IMR-90 (cell line): ENCODE measurements at regions not wholly inside any gene's neighbourhood (a gene's known extent, or its start where the extent isn't known, plus 50 kb on each side); places are given as distances from the start of the nearest gene placed in this dataset.

Source experiments
- ATAC-seq: fragments of 200-7000 bp; cut with Tn5 transposase; 2 replicates; pipeline ENCODE4 v1.9.1; 2020; ENCODE audit warnings: low read depth, mild to moderate bottlenecking, moderate library complexity
- BruUV-seq: library from RNA; stranded (reverse); fragments of 400-500 nt; replicated peaks from 2 replicates; lab custom pipeline; 2021; lab: Mats Ljungman, UMichigan
- CTCF ChIA-PET: fragments of 300-600 bp; formaldehyde crosslinking; extraction: SDS; loops from one replicate; lab custom pipeline; 2021; ENCODE audit warnings: antibody characterized with exemption; lab: Yijun Ruan, JAX
- POLR2A ChIA-PET: fragments of 300-600 bp; sonication (Branson Sonifier 250); formaldehyde crosslinking; loops from one replicate; lab custom pipeline; 2022; ENCODE audit warnings: antibody characterized with exemption; ENCODE audit not compliant: unreplicated experiment; lab: Charles Lee
- DNase-seq: peaks from one replicate; pipeline ENCODE4 v3.0.0; 2013
- H2AFZ ChIP-seq: replicated peaks from 2 replicates; pipeline ENCODE3; 2013; ENCODE audit warnings: low read length, mild to moderate bottlenecking; ENCODE audit not compliant: poor library complexity
- H2AK5ac ChIP-seq: 2 replicates; pipeline ENCODE4 v1.6.1; 2013; ENCODE audit warnings: low read depth, low read length, inconsistent platforms
- H2AK9ac ChIP-seq: replicated peaks from 2 replicates; pipeline ENCODE3; 2013; ENCODE audit warnings: mild to moderate bottlenecking, low read depth, low read length, moderate library complexity; ENCODE audit not compliant: poor library complexity
- H2BK120ac ChIP-seq: 2 replicates; pipeline ENCODE4 v1.6.1; 2013; ENCODE audit warnings: low read depth, low read length, inconsistent platforms
- H2BK15ac ChIP-seq: 3 replicates; pipeline ENCODE4 v1.6.1; 2013; ENCODE audit warnings: low read depth, low read length, inconsistent platforms
- H2BK20ac ChIP-seq: 2 replicates; pipeline ENCODE4 v1.6.1; 2013; ENCODE audit warnings: low read depth, mild to moderate bottlenecking, inconsistent platforms, low read length, moderate library complexity
- H2BK5ac ChIP-seq: 2 replicates; pipeline ENCODE4 v1.6.1; 2013; ENCODE audit warnings: mild to moderate bottlenecking, low read depth, low read length, inconsistent platforms; ENCODE audit not compliant: poor library complexity, severe bottlenecking
- H3K14ac ChIP-seq: replicated peaks from 2 replicates; pipeline ENCODE4 v1.6.1; 2013; ENCODE audit warnings: low read depth, low read length, inconsistent platforms
- H3K18ac ChIP-seq: 2 replicates; pipeline ENCODE4 v1.6.1; 2013; ENCODE audit warnings: low read depth, low read length, control low read depth
- H3K23ac ChIP-seq: 2 replicates; pipeline ENCODE4 v1.6.1; 2013; ENCODE audit warnings: low read depth, low read length, inconsistent platforms
- H3K27ac ChIP-seq: 2 replicates; pipeline ENCODE4 v1.5.1; 2013; ENCODE audit warnings: mild to moderate bottlenecking, control low read depth, low read length; ENCODE audit not compliant: insufficient read depth
- H3K27me3 ChIP-seq: 2 replicates; pipeline ENCODE4 v1.6.1; 2013; ENCODE audit warnings: low read length; ENCODE audit not compliant: control insufficient read depth, insufficient read depth
- H3K36me3 ChIP-seq: 2 replicates; pipeline ENCODE4 v1.6.1; 2013; ENCODE audit warnings: low read length, mixed read lengths; ENCODE audit not compliant: control insufficient read depth, insufficient read depth
- H3K4ac ChIP-seq: 2 replicates; pipeline ENCODE4 v1.6.1; 2013; ENCODE audit warnings: low read depth, low read length, inconsistent platforms
- H3K4me1 ChIP-seq: 2 replicates; pipeline ENCODE4 v1.6.1; 2013; ENCODE audit warnings: low read length, mixed read lengths; ENCODE audit not compliant: control insufficient read depth, insufficient read depth
- H3K4me2 ChIP-seq: 2 replicates; pipeline ENCODE4 v1.6.1; 2013; ENCODE audit warnings: low read depth, mild to moderate bottlenecking, control low read depth, low read length, moderate library complexity
- H3K4me3 ChIP-seq: 2 replicates; pipeline ENCODE4 v1.5.1; 2013; ENCODE audit warnings: low read depth, mild to moderate bottlenecking, control low read depth, low read length, moderate library complexity; ENCODE audit not compliant: insufficient read depth
- H3K56ac ChIP-seq: 2 replicates; pipeline ENCODE4 v1.6.1; 2013; ENCODE audit warnings: low read length, inconsistent platforms; ENCODE audit not compliant: insufficient read depth; ENCODE audit errors: extremely low read depth
- H3K79me1 ChIP-seq, 2 experiments: 2 replicates each; pipeline ENCODE4 v1.6.1; 2013; ENCODE audit warnings: low read length in 2 of 2, inconsistent platforms in 1 of 2, low read depth in 1 of 2
- H3K9ac ChIP-seq: 2 replicates; pipeline ENCODE4 v1.6.1; 2013; ENCODE audit warnings: low read depth, low read length, control low read depth
- H3K9me1 ChIP-seq: 2 replicates; pipeline ENCODE4 v1.6.1; 2013; ENCODE audit warnings: low read length, inconsistent platforms; ENCODE audit not compliant: insufficient read depth
- H3K9me3 ChIP-seq: 2 replicates; pipeline ENCODE4 v1.6.1; 2013; ENCODE audit warnings: low read length; ENCODE audit not compliant: control insufficient read depth, insufficient read depth
- H4K20me1 ChIP-seq: 2 replicates; pipeline ENCODE4 v1.6.1; 2013; ENCODE audit warnings: low read length, inconsistent platforms; ENCODE audit not compliant: insufficient read depth
- H4K5ac ChIP-seq: 2 replicates; pipeline ENCODE4 v1.6.1; 2013; ENCODE audit warnings: mild to moderate bottlenecking, low read depth, low read length, control low read depth
- H4K8ac ChIP-seq, 2 experiments: 2 replicates each; pipeline ENCODE4 v1.6.1; 2013; ENCODE audit warnings: low read depth in 2 of 2, low read length in 2 of 2, control low read depth in 1 of 2, inconsistent platforms in 1 of 2
- H4K91ac ChIP-seq: 2 replicates; pipeline ENCODE4 v1.6.1; 2013; ENCODE audit warnings: low read depth, low read length, inconsistent platforms; ENCODE audit not compliant: insufficient read depth
- BHLHE40 ChIP-seq: fragments of 150-350 bp; IDR thresholded peaks from 2 replicates; pipeline ENCODE4 v1.6.1; 2016; ENCODE audit warnings: mild to moderate bottlenecking, low read depth, low read length
- CEBPB ChIP-seq: IDR thresholded peaks from 2 replicates; pipeline ENCODE4 v1.6.1; 2012; ENCODE audit warnings: low read depth, low read length, improper control_type of control experiment
- CHD1 ChIP-seq: IDR thresholded peaks from 2 replicates; pipeline ENCODE4 v1.6.1; 2012; ENCODE audit warnings: low read depth, low read length, improper control_type of control experiment
- FOS ChIP-seq: fragments of 150-350 bp; IDR thresholded peaks from 2 replicates; pipeline ENCODE4 v1.6.1; 2016; ENCODE audit warnings: low read depth, low read length
- MAFK ChIP-seq: IDR thresholded peaks from 2 replicates; pipeline ENCODE4 v1.6.1; 2012; ENCODE audit warnings: low read depth, low read length, improper control_type of control experiment
- MAZ ChIP-seq: IDR thresholded peaks from 2 replicates; pipeline ENCODE4 v1.6.1; 2012; ENCODE audit warnings: low read depth, mild to moderate bottlenecking, low read length, improper control_type of control experiment, moderate library complexity, borderline replicate concordance
- MXI1 ChIP-seq: IDR thresholded peaks from 2 replicates; pipeline ENCODE4 v1.6.1; 2012; ENCODE audit warnings: low read depth, mild to moderate bottlenecking, low read length, moderate library complexity, borderline replicate concordance
- NFE2L2 ChIP-seq: fragments of 150-350 bp; IDR thresholded peaks from 2 replicates; pipeline ENCODE4 v1.6.1; 2016; ENCODE audit warnings: low read depth, mild to moderate bottlenecking, low read length
- POLR2A ChIP-seq: IDR thresholded peaks from 2 replicates; pipeline ENCODE4 v1.6.1; 2012; ENCODE audit warnings: mild to moderate bottlenecking, low read depth, low read length
- RAD21 ChIP-seq: IDR thresholded peaks from 2 replicates; pipeline ENCODE4 v1.6.1; 2012; ENCODE audit warnings: low read length, improper control_type of control experiment
- RCOR1 ChIP-seq: IDR thresholded peaks from 2 replicates; pipeline ENCODE4 v1.6.1; 2012; ENCODE audit warnings: mild to moderate bottlenecking, low read length, improper control_type of control experiment; ENCODE audit not compliant: insufficient replicate concordance
- RFX5 ChIP-seq: IDR thresholded peaks from 2 replicates; pipeline ENCODE4 v1.8.0; 2012; ENCODE audit warnings: low read depth, mild to moderate bottlenecking, low read length, moderate library complexity
- SMC3 ChIP-seq: fragments of 150-350 bp; IDR thresholded peaks from 2 replicates; pipeline ENCODE4 v1.6.1; 2016; ENCODE audit warnings: low read depth, mild to moderate bottlenecking, antibody characterized with exemption, low read length, moderate library complexity
- WGBS, 2 experiments: methylation state at CpG; one replicate each; pipeline versions ENCODE4 v1.1.5 to v1.1.7; 2013; ENCODE audit warnings: missing lambda C conversion rate in 2 of 2; ENCODE audit not compliant: insufficient read length in 1 of 2; ENCODE audit errors: extremely low coverage in 2 of 2; 5-methylcytosine and 5-hydroxymethylcytosine counted together
- dilution Hi-C: fragments of 300-500 bp; cut with HindIII; formaldehyde crosslinking; loops from one replicate; pipeline ENCODE4 v1.14.3; 2018; ENCODE audit warnings: low sequenced_read_pairs; ENCODE audit not compliant: unreplicated experiment
- in situ Hi-C: fragments of 300-500 bp; cut with MboI; formaldehyde crosslinking; loops from 3 replicates; pipeline ENCODE4 v1.14.3; 2019; ENCODE audit warnings: low sequenced_read_pairs, inconsistent platforms, mixed read lengths
- intact Hi-C: fragments of 100-400 bp; cut with micrococcal nuclease; formaldehyde crosslinking; loops from 2 replicates; pipeline ENCODE4 v1.10.0; 2022
- TF ChIP-seq, protein P1 (sequence below): fragments of 150-350 bp; IDR thresholded peaks from 2 replicates; pipeline ENCODE4 v1.6.1; 2016; ENCODE audit warnings: low read depth, mild to moderate bottlenecking, low read length, moderate library complexity, borderline replicate concordance
- TF ChIP-seq, protein P2 (sequence below): fragments of 150-350 bp; IDR thresholded peaks from 2 replicates; pipeline ENCODE4 v1.6.1; 2017; ENCODE audit warnings: mild to moderate bottlenecking, antibody characterized with exemption, low read length, low read depth
- TF ChIP-seq, protein P3 (sequence below): conservative IDR thresholded peaks from 2 replicates; pipeline ENCODE4 v1.5.1; 2012; ENCODE audit warnings: mild to moderate bottlenecking, low read depth, low read length, improper control_type of control experiment

DNA sequence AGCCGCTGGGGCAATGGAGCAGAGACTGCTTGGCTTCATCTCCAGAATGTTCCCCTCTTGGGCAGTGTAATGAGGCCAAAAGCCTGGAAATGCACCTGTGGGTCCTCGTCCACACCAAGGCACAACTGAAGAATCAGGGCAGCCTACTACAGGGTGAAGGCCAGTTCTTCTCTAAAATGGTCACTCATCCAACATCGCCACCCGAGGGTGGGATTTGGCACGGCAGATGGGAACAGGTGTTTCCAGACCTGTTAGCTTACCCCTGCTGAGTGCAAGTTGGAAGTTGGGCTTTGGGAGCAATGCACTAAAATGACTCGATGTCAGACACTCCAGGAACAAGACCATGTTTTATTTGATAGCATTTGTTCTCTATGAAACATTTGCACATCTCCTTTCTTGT, 543.7 kb downstream of the NPHP4 start:
- TF ChIP-seq RFX5 (no peak), POLR2A (no peak), RCOR1 (no peak), FOS (no peak), RAD21 (no peak), CEBPB (no peak), MXI1 (no peak), MAFK (no peak), NFE2L2 (no peak), CHD1 (no peak), BHLHE40 (no peak), MAZ (no peak), SMC3 (no peak)
- TF ChIP-seq, protein P1, sequence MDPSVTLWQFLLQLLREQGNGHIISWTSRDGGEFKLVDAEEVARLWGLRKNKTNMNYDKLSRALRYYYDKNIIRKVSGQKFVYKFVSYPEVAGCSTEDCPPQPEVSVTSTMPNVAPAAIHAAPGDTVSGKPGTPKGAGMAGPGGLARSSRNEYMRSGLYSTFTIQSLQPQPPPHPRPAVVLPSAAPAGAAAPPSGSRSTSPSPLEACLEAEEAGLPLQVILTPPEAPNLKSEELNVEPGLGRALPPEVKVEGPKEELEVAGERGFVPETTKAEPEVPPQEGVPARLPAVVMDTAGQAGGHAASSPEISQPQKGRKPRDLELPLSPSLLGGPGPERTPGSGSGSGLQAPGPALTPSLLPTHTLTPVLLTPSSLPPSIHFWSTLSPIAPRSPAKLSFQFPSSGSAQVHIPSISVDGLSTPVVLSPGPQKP = no peak
- TF ChIP-seq, protein P2, sequence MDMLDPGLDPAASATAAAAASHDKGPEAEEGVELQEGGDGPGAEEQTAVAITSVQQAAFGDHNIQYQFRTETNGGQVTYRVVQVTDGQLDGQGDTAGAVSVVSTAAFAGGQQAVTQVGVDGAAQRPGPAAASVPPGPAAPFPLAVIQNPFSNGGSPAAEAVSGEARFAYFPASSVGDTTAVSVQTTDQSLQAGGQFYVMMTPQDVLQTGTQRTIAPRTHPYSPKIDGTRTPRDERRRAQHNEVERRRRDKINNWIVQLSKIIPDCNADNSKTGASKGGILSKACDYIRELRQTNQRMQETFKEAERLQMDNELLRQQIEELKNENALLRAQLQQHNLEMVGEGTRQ = no peak
- TF ChIP-seq, protein P3, sequence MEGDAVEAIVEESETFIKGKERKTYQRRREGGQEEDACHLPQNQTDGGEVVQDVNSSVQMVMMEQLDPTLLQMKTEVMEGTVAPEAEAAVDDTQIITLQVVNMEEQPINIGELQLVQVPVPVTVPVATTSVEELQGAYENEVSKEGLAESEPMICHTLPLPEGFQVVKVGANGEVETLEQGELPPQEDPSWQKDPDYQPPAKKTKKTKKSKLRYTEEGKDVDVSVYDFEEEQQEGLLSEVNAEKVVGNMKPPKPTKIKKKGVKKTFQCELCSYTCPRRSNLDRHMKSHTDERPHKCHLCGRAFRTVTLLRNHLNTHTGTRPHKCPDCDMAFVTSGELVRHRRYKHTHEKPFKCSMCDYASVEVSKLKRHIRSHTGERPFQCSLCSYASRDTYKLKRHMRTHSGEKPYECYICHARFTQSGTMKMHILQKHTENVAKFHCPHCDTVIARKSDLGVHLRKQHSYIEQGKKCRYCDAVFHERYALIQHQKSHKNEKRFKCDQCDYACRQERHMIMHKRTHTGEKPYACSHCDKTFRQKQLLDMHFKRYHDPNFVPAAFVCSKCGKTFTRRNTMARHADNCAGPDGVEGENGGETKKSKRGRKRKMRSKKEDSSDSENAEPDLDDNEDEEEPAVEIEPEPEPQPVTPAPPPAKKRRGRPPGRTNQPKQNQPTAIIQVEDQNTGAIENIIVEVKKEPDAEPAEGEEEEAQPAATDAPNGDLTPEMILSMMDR = no peak
- Histone ChIP-seq H2AFZ (no peak overlapping the region), H3K9ac (no peak overlapping the region), H3K4me2 (no peak overlapping the region), H3K27ac (no peak overlapping the region), H3K4ac (no peak overlapping the region), H2BK15ac (no peak overlapping the region), H2AK5ac (no peak overlapping the region), H3K4me1 (no peaks in the 10 kb centered on the region), H3K56ac (no peak overlapping the region), H3K9me1 (no peaks in the 10 kb centered on the region), H2BK120ac (no peak overlapping the region), H3K23ac (no peak overlapping the region), H4K8ac (no peak overlapping the region), H2BK5ac (no peak overlapping the region), H3K18ac (no peak overlapping the region), H3K36me3 (no peaks in the 10 kb centered on the region), H2BK20ac (no peak overlapping the region), H4K5ac (no peak overlapping the region), H4K20me1 (no peaks in the 10 kb centered on the region), H3K79me1 (no peaks in the 10 kb centered on the region), H2AK9ac (no peak overlapping the region), H3K9me3 (peaks cover 42% of the 10 kb centered on the region), H3K14ac (no peak overlapping the region), H3K27me3 (no peaks in the 10 kb centered on the region), H3K4me3 (no peak overlapping the region), H4K91ac (no peak overlapping the region)
- no CpG with 5 or more reads among the region's 6 CpGs for WGBS, 2 experiments
- dilution Hi-C loops = no loop called here
- no peak for ATAC-seq
- POLR2A ChIA-PET = no interaction called here
- no TSS peak for BruUV-seq
- no peak for DNase-seq
- CTCF ChIA-PET = no interaction called here
- intact Hi-C loops = no loop called here
- in situ Hi-C loops = no loop called here
